HEK293 (cell line): ENCODE measurements at regions not wholly inside any gene's neighbourhood (a gene's known extent, or its start where the extent isn't known, plus 50 kb on each side); places are given as distances from the start of the nearest gene placed in this dataset.

ENCODE experiments used
- CTCF ChIA-PET: fragments of 350-600 bp; formaldehyde crosslinking; extraction: SDS; loops from one replicate; lab custom pipeline; 2021; ENCODE audit warnings: antibody characterized with exemption; lab: Yijun Ruan, JAX
- POLR2A ChIA-PET: fragments of 300-600 bp; formaldehyde crosslinking; extraction: SDS; loops from one replicate; lab custom pipeline; 2020; ENCODE audit warnings: antibody characterized with exemption, inconsistent platforms; lab: Yijun Ruan, JAX
- H3K27ac ChIP-seq: fragments of 200-500 bp; sonication (Bioruptor generic); 2 replicates; pipeline ENCODE4 v1.5.1; 2014; ENCODE audit warnings: low read depth, low read length, control low read depth, inconsistent platforms; ENCODE audit errors: extremely low read depth
- H3K36me3 ChIP-seq, 2 experiments: fragments of 200-500 bp in 1 of 2; sonication (Bioruptor generic) in 1 of 2; 1 replicate in 1 of 2; 2 replicates in 1 of 2; pipeline ENCODE4 v1.5.1; 2014 to 2017; ENCODE audit warnings: inconsistent platforms in 2 of 2, low read length in 2 of 2; ENCODE audit not compliant: control insufficient read depth in 2 of 2, insufficient read depth in 1 of 2
- H3K4me1 ChIP-seq: fragments of 200-500 bp; sonication (Bioruptor generic); 2 replicates; pipeline ENCODE4 v1.5.1; 2014; ENCODE audit warnings: mild to moderate bottlenecking, low read length, inconsistent platforms; ENCODE audit not compliant: control insufficient read depth, insufficient read depth
- H3K4me3 ChIP-seq: 2 replicates; pipeline ENCODE4 v1.5.1; 2011; ENCODE audit warnings: low read depth, mild to moderate bottlenecking, control low read depth, low read length, moderate library complexity
- H3K9me3 ChIP-seq: fragments of 200-500 bp; sonication (Bioruptor generic); 2 replicates; pipeline ENCODE4 v1.5.1; 2014; ENCODE audit warnings: low read depth, low read length, inconsistent platforms; ENCODE audit not compliant: control insufficient read depth, insufficient read depth
- HOXC10 ChIP-seq: sonication (generic); formaldehyde crosslinking; IDR thresholded peaks from 2 replicates; pipeline ENCODE4 v1.8.1; 2023; ENCODE audit warnings: mild to moderate bottlenecking, missing genetic modification reagents
- KLF8 ChIP-seq: fragments of 450-650 bp; formaldehyde crosslinking; IDR thresholded peaks from 2 replicates; pipeline ENCODE4 v1.5.1; 2016; ENCODE audit warnings: missing biosample characterization, missing genetic modification characterization
- REPIN1 ChIP-seq: fragments of 450-650 bp; formaldehyde crosslinking; IDR thresholded peaks from 2 replicates; pipeline ENCODE4 v1.5.1; 2017; ENCODE audit warnings: missing biosample characterization, missing genetic modification characterization, low read depth
- REST ChIP-seq: fragments of 450-650 bp; formaldehyde crosslinking; IDR thresholded peaks from 2 replicates; pipeline ENCODE4 v1.5.1; 2016; ENCODE audit warnings: missing biosample characterization, missing genetic modification characterization
- ZBTB20 ChIP-seq: fragments of 450-650 bp; formaldehyde crosslinking; IDR thresholded peaks from 2 replicates; pipeline ENCODE4 v1.5.1; 2016; ENCODE audit warnings: missing biosample characterization, missing genetic modification characterization
- ZFP37 ChIP-seq: fragments of 450-650 bp; formaldehyde crosslinking; IDR thresholded peaks from 2 replicates; pipeline ENCODE4 v1.5.1; 2016; ENCODE audit warnings: missing biosample characterization, missing genetic modification characterization
- ZFP41 ChIP-seq: fragments of 450-650 bp; formaldehyde crosslinking; IDR thresholded peaks from 2 replicates; pipeline ENCODE4 v1.5.1; 2016; ENCODE audit warnings: missing biosample characterization, missing genetic modification characterization, borderline replicate concordance
- ZIC2 ChIP-seq: fragments of 450-650 bp; formaldehyde crosslinking; IDR thresholded peaks from 2 replicates; pipeline ENCODE4 v1.5.1; 2016; ENCODE audit warnings: missing biosample characterization, missing genetic modification characterization
- ZNF121 ChIP-seq: fragments of 450-650 bp; formaldehyde crosslinking; IDR thresholded peaks from 2 replicates; pipeline ENCODE4 v1.5.1; 2016; ENCODE audit warnings: missing biosample characterization, missing genetic modification characterization
- ZNF133 ChIP-seq: fragments of 450-650 bp; formaldehyde crosslinking; IDR thresholded peaks from 2 replicates; pipeline ENCODE4 v1.5.1; 2016; ENCODE audit warnings: missing biosample characterization, missing genetic modification characterization
- ZNF157 ChIP-seq: fragments of 450-650 bp; formaldehyde crosslinking; IDR thresholded peaks from 2 replicates; pipeline ENCODE4 v1.5.1; 2016; ENCODE audit warnings: missing biosample characterization, missing genetic modification characterization
- ZNF174 ChIP-seq: fragments of 450-650 bp; formaldehyde crosslinking; IDR thresholded peaks from 2 replicates; pipeline ENCODE4 v1.5.0; 2017; ENCODE audit warnings: missing biosample characterization, mild to moderate bottlenecking, missing genetic modification characterization
- ZNF23 ChIP-seq: fragments of 450-650 bp; formaldehyde crosslinking; IDR thresholded peaks from 2 replicates; pipeline ENCODE4 v1.5.1; 2016; ENCODE audit warnings: missing biosample characterization, missing genetic modification characterization, borderline replicate concordance
- ZNF280D ChIP-seq: fragments of 450-650 bp; formaldehyde crosslinking; IDR thresholded peaks from 2 replicates; pipeline ENCODE4 v1.5.1; 2016; ENCODE audit warnings: missing biosample characterization, missing genetic modification characterization
- ZNF518A ChIP-seq: fragments of 450-650 bp; formaldehyde crosslinking; conservative IDR thresholded peaks from 2 replicates; pipeline ENCODE4 v1.5.1; 2016; ENCODE audit warnings: low read depth, missing biosample characterization, missing genetic modification characterization
- ZNF707 ChIP-seq: fragments of 450-650 bp; formaldehyde crosslinking; IDR thresholded peaks from 2 replicates; pipeline ENCODE4 v1.5.1; 2016; ENCODE audit warnings: missing biosample characterization, missing genetic modification characterization
- ZNF776 ChIP-seq: fragments of 450-650 bp; formaldehyde crosslinking; IDR thresholded peaks from 2 replicates; pipeline ENCODE4 v1.5.0; 2017; ENCODE audit warnings: missing biosample characterization, missing genetic modification characterization, borderline replicate concordance
- ZNF777 ChIP-seq: fragments of 450-650 bp; formaldehyde crosslinking; IDR thresholded peaks from 2 replicates; pipeline ENCODE4 v1.5.1; 2017; ENCODE audit warnings: missing biosample characterization, missing genetic modification characterization, borderline replicate concordance
- ZNF837 ChIP-seq: fragments of 450-650 bp; formaldehyde crosslinking; IDR thresholded peaks from 2 replicates; pipeline ENCODE4 v1.5.1; 2016; ENCODE audit warnings: missing biosample characterization, missing genetic modification characterization

- TF ChIP-seq ZNF837 (tag by site-specific recombination) (no peak), ZNF777 (tag by site-specific recombination) (no peak), ZNF23 (tag by site-specific recombination) (no peak), ZNF518A (no peak)
- TF ChIP-seq, all 188 proteins: peak for 0
Measured at GRCh38 chr6:10215326-10216110, 199.4 kb downstream of the TFAP2A start (continued).

- H3K4me1 ChIP-seq, result no peaks in the 10 kb centered on the region
- H3K4me3 ChIP-seq, result no peak overlapping the region
- H3K27ac ChIP-seq, result no peak overlapping the region
- no peaks in the 10 kb centered on the region for H3K9me3 ChIP-seq
- TF ChIP-seq ZIC2 (no peak), ZNF280D (no peak), KLF8 (tag by site-specific recombination) (no peak)
- TF ChIP-seq, all 188 proteins: peak for 0
- ChIA-PET POLR2A (interaction anchor here (0.6 kb wide), 1 partner anchor 843 kb away, joined by 3 read pairs; no protein-coding TSS in a partner anchor), CTCF (interaction anchor here (0.7 kb wide), 2 partner anchors 37 to 113 kb away, joined by 3 to 4 read pairs; no protein-coding TSS in a partner anchor)
- H3K36me3 ChIP-seq, result no peaks in the 10 kb centered on the region
Measured at GRCh38 chr6:10210052-10210451, 204.8 kb downstream of the TFAP2A start.

GRCh38 chr6:10205892-10206291, 209.0 kb downstream of the TFAP2A start:
- Histone ChIP-seq H3K4me1 (no peaks in the 10 kb centered on the region), H3K4me3 (no peak overlapping the region), H3K36me3 (no peaks in the 10 kb centered on the region), H3K9me3 (no peaks in the 10 kb centered on the region), H3K27ac (no peak overlapping the region)
- ChIA-PET CTCF (interaction anchor here (0.8 kb wide), 2 partner anchors 81 to 224 kb away, joined by 3 read pairs; no protein-coding TSS in a partner anchor), POLR2A (no interaction called here)
- TF ChIP-seq HOXC10 (CRISPR knock-in tag) (no peak), ZNF174 (no peak), REPIN1 (tag by site-specific recombination) (no peak), ZFP37 (tag by site-specific recombination) (no peak), REST (tag by site-specific recombination) (no peak), ZNF157 (no peak), ZNF776 (tag by site-specific recombination) (no peak), KLF8 (tag by site-specific recombination) (no peak), ZFP41 (tag by site-specific recombination) (no peak), ZBTB20 (tag by site-specific recombination) (no peak), ZNF133 (tag by site-specific recombination) (no peak), ZNF121 (tag by site-specific recombination) (no peak), ZNF707 (tag by site-specific recombination) (no peak)
